ENCODE measurements at regions not wholly inside any gene's neighbourhood (a gene's known extent, or its start where the extent isn't known, plus 50 kb on each side); places are given as distances from the start of the nearest gene placed in this dataset.
A peak's percentile ranks its signal among the peaks of the same experiment; 100 is the strongest.

GRCh38 chr20:23138226-23138625 lies 52.1 kb upstream of the CD93 start:
- Histone ChIP-seq H3K36me3 (no peaks in the 10 kb centered on the region), H3K27ac (no peak overlapping the region), H3K4me3 (no peak overlapping the region), H3K9me3 (no peaks in the 10 kb centered on the region), H3K27me3 (no peaks in the 10 kb centered on the region), H3K4me1 (peaks cover 29 to 48% (median 30%) of the 10 kb centered on the region in 4 donors)
- TF ChIP-seq EP300 (IDR thresholded peaks at IDR 0.05) (no peak), POLR2A (IDR thresholded peaks at IDR 0.05) (no peak), CTCF (IDR thresholded peaks at IDR 0.05) (no peak), POLR2AphosphoS5 (IDR thresholded peaks at IDR 0.05) (no peak)
- 80 to 83% methylated on average over 3 of the region's 3 CpGs for WGBS, 2 donors
- DNase-seq, result no peak
- no peak for ATAC-seq (ENCODE audit: low FRiP score in 2 of 2)

- Histone ChIP-seq H3K27ac (peak overlapping the region in 3 of 4 donors; percentile 21 to 73 (median 62)), H3K4me3 (no peak overlapping the region), H3K36me3 (no peaks in the 10 kb centered on the region), H3K9me3 (no peaks in the 10 kb centered on the region), H3K4me1 (peaks cover 28 to 44% (median 29%) of the 10 kb centered on the region in 4 donors), H3K27me3 (no peaks in the 10 kb centered on the region)
- no peak for TF ChIP-seq CTCF (IDR thresholded peaks at IDR 0.05)
- TF ChIP-seq POLR2AphosphoS5 (IDR thresholded peaks at IDR 0.05), result no peak
- no peak for TF ChIP-seq EP300 (IDR thresholded peaks at IDR 0.05)
- TF ChIP-seq POLR2A (IDR thresholded peaks at IDR 0.05), result no peak
- WGBS, 2 donors, result 92 to 98% methylated on average over 10 to 20 of the region's 20 CpGs
- peak in 1 of 2 donors; percentile 19 for DNase-seq
- no peak for ATAC-seq (ENCODE audit: low FRiP score in 2 of 2)
Observed at GRCh38 chr20:23136893-23137745, 51.0 kb upstream of the CD93 start.

DNA sequence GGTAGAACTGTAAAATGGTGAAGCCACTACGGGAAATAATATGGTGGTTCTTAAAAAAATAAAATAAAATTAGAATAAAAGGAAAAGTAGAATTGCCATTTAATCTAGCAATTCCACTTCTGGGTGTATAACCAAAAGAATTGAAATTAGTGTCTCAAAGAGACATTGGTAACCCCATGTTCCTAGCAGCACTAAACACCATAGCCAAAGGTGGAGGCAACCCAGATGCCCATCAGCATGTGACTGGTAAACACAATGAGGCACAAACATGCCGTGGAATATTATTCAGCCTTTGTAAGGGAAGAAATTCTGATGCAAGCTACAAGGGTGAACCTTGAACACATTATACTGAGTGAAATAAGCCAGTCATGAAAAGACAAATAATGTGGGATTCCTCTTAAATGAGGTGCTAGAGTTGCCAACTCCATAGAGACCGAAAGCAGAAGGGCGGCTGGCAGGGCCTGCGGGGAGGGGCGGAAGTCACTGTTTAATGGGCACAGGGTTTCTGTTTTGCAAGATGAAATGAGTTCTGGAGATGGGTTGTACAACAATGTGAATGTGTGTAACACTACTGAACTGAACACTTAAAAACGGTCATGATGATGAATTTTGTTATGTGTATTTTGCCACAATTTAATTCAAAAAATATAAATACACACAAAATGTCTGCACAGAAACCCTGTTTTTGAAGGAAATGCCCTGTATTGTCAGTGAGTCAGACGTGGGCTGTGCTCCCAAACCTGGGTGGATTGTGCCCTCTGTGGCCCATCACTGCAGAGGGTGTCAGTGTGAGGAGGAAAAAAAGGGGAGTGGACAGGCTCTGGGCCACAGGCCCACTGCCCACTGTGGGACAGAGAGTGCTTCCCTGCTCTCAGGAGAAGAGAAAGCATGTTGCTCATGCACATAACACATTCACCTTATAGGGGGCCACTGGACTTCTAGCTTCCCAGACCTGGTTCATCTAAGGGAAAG lies 49.6 kb upstream of the CD93 start:
- peak; percentile 46 to 66 for TF ChIP-seq POLR2AphosphoS5 (IDR thresholded peaks at IDR 0.05)
- no peak for TF ChIP-seq CTCF (IDR thresholded peaks at IDR 0.05)
- no peak for TF ChIP-seq POLR2A (IDR thresholded peaks at IDR 0.05)
- peak in 1 of 4 donors; percentile 52 for TF ChIP-seq EP300 (IDR thresholded peaks at IDR 0.05)
- peaks cover 22 to 36% (median 32%) of the 10 kb centered on the region in 4 donors for H3K4me1 ChIP-seq
- DNase-seq (peak; percentile 62 to 83), ATAC-seq (ENCODE audit: low FRiP score in 2 of 2) (peak; percentile 38 to 48)
- H3K9me3 ChIP-seq, result no peaks in the 10 kb centered on the region
- H3K27me3 ChIP-seq, result no peaks in the 10 kb centered on the region
- no peak overlapping the region for H3K4me3 ChIP-seq
- peak overlapping the region; percentile 54 to 73 (median 63) for H3K27ac ChIP-seq
- WGBS, 2 donors, result 58 to 59% methylated on average over 8 of the region's 8 CpGs
- no peaks in the 10 kb centered on the region for H3K36me3 ChIP-seq

Small RNA genes in the stretch of these regions (small RNA-seq; reads per million reads assigned to genes)
- 0 reads per million in 4 donors for gene RNA5SP478
